GM12891 (cell line): ENCODE measurements at regions not wholly inside any gene's neighbourhood (a gene's known extent, or its start where the extent isn't known, plus 50 kb on each side); places are given as distances from the start of the nearest gene placed in this dataset.

ENCODE experiments used
- DNase-seq: peaks from one replicate; pipeline ENCODE4 v3.0.0; 2011; ENCODE audit warnings: low spot score; ENCODE audit not compliant: insufficient read length
- FAIRE-seq: peaks from 2 replicates; lab custom pipeline; 2011; peaks lifted over from hg19 to GRCh38; lab: Jason Lieb, UNC
- PAX5 ChIP-seq: IDR thresholded peaks from 2 replicates; pipeline ENCODE4 v1.6.1; 2011; ENCODE audit warnings: low read length, moderate library complexity, mild to moderate bottlenecking; ENCODE audit not compliant: insufficient read depth, severe bottlenecking
- POLR2A ChIP-seq: IDR thresholded peaks from 2 replicates; pipeline ENCODE4 v1.6.1; 2011; ENCODE audit warnings: low read depth, low read length, control low read depth
- POLR2AphosphoS5 ChIP-seq: IDR thresholded peaks from 2 replicates; pipeline ENCODE4 v1.6.1; 2011; ENCODE audit warnings: low read depth, low read length, control low read depth
- POU2F2 ChIP-seq: IDR thresholded peaks from 2 replicates; pipeline ENCODE4 v1.6.1; 2011; ENCODE audit warnings: low read depth, mild to moderate bottlenecking, control low read depth, low read length, moderate library complexity
- SPI1 ChIP-seq: IDR thresholded peaks from 2 replicates; pipeline ENCODE4 v1.6.1; 2011; ENCODE audit warnings: low read depth, low read length, control low read depth
- TAF1 ChIP-seq: IDR thresholded peaks from 2 replicates; pipeline ENCODE4 v1.6.1; 2011; ENCODE audit warnings: low read depth, low read length, control low read depth

- FAIRE-seq (no peak), DNase-seq (no peak)
- TF ChIP-seq TAF1 (no peak), POLR2A (no peak), POU2F2 (no peak), PAX5 (no peak), SPI1 (no peak), POLR2AphosphoS5 (no peak)
Observed at GRCh38 chr3:187978433-187979011, 175.4 kb upstream of the LPP start.

GRCh38 chr3:187979564-187979963 is 174.4 kb upstream of the LPP start:
- FAIRE-seq (no peak), DNase-seq (no peak)
- TF ChIP-seq SPI1 (no peak), POLR2AphosphoS5 (no peak), PAX5 (no peak), POLR2A (no peak), TAF1 (no peak), POU2F2 (no peak)

GRCh38 chr3:187980861-187981260 is 173.1 kb upstream of the LPP start:
- DNase-seq (no peak), FAIRE-seq (no peak)
- TF ChIP-seq POU2F2, result no peak
- TF ChIP-seq TAF1, result no peak
- no peak for TF ChIP-seq PAX5
- TF ChIP-seq SPI1, result no peak
- no peak for TF ChIP-seq POLR2AphosphoS5
- TF ChIP-seq POLR2A, result no peak

GRCh38 chr3:187982142-187982541 is 171.8 kb upstream of the LPP start:
- DNase-seq, result no peak
- no peak for TF ChIP-seq POLR2AphosphoS5
- TF ChIP-seq PAX5, result no peak
- no peak for TF ChIP-seq SPI1
- TF ChIP-seq TAF1, result no peak
- no peak for TF ChIP-seq POU2F2
- TF ChIP-seq POLR2A, result no peak
- no peak for FAIRE-seq

GRCh38 chr3:187983484-187984124 is 170.4 kb upstream of the LPP start:
- no peak for TF ChIP-seq PAX5
- no peak for TF ChIP-seq TAF1
- no peak for TF ChIP-seq SPI1
- TF ChIP-seq POLR2A, result no peak
- TF ChIP-seq POU2F2, result no peak
- no peak for TF ChIP-seq POLR2AphosphoS5
- no peak for FAIRE-seq
- DNase-seq, result no peak

- FAIRE-seq (no peak), DNase-seq (no peak)
- TF ChIP-seq POU2F2, result no peak
- no peak for TF ChIP-seq SPI1
- no peak for TF ChIP-seq PAX5
- no peak for TF ChIP-seq TAF1
- TF ChIP-seq POLR2A, result no peak
Observed at GRCh38 chr3:187985647-187986046, 168.3 kb upstream of the LPP start.

GRCh38 chr3:187986514-187986934 is 167.4 kb upstream of the LPP start:
- no peak for FAIRE-seq

GRCh38 chr3:187987187-187987586 is 166.8 kb upstream of the LPP start:
- FAIRE-seq (no peak), DNase-seq (no peak)
- no peak for TF ChIP-seq POU2F2
- no peak for TF ChIP-seq POLR2A
- TF ChIP-seq PAX5, result no peak
- TF ChIP-seq TAF1, result no peak
- no peak for TF ChIP-seq POLR2AphosphoS5
- TF ChIP-seq SPI1, result no peak

More at GRCh38 chr3:187986514-187986934, 167.4 kb upstream of the LPP start:
- no peak for DNase-seq
- TF ChIP-seq SPI1 (no peak), POLR2AphosphoS5 (no peak), PAX5 (no peak), POU2F2 (no peak), TAF1 (no peak), POLR2A (no peak)

- no peak for FAIRE-seq
- no peak for TF ChIP-seq PAX5
- DNase-seq, result no peak
Observed at GRCh38 chr3:187987924-187988323, 166.0 kb upstream of the LPP start.

- TF ChIP-seq PAX5, result no peak
- TF ChIP-seq POLR2AphosphoS5, result no peak
- no peak for TF ChIP-seq POU2F2
- no peak for TF ChIP-seq POLR2A
- no peak for TF ChIP-seq TAF1
- no peak for TF ChIP-seq SPI1
- FAIRE-seq (no peak), DNase-seq (no peak)
Observed at GRCh38 chr3:187989575-187990153, 164.3 kb upstream of the LPP start.
